ENCODE measurements at regions not wholly inside any gene's neighbourhood (a gene's known extent, or its start where the extent isn't known, plus 50 kb on each side); places are given as distances from the start of the nearest gene placed in this dataset.

GRCh38 chr2:215514516-215514915 lies 78.6 kb upstream of the FN1 start:
- H3K9me3 ChIP-seq: no peaks in the 10 kb centered on the region
- H3K36me3 ChIP-seq: no peaks in the 10 kb centered on the region
- DNase-seq: no peak
- 90 to 96% (median 94%) methylated on average over 16 of the region's 16 CpGs for WGBS, 3 donors
- intact Hi-C loops (cut with DNase I): loop anchor here in 1 of 4 donors (5.0 kb wide), 1 partner anchor 1353 kb away; no protein-coding TSS in a partner anchor
- no peaks in the 10 kb centered on the region for H3K4me1 ChIP-seq (ENCODE audit: insufficient read depth)
- H3K27ac ChIP-seq: no peak overlapping the region
- H3K4me3 ChIP-seq: no peak overlapping the region
- H3K27me3 ChIP-seq: no peaks in the 10 kb centered on the region
- TF ChIP-seq POLR2A (IDR thresholded peaks at IDR 0.05) (no peak), EP300 (IDR thresholded peaks at IDR 0.05) (no peak), CTCF (IDR thresholded peaks at IDR 0.05) (no peak)

- Histone ChIP-seq H3K36me3 (no peaks in the 10 kb centered on the region), H3K27me3 (no peaks in the 10 kb centered on the region), H3K4me3 (no peak overlapping the region), H3K27ac (no peak overlapping the region), H3K9me3 (no peaks in the 10 kb centered on the region), H3K4me1 (ENCODE audit: insufficient read depth) (no peaks in the 10 kb centered on the region)
- TF ChIP-seq POLR2A (IDR thresholded peaks at IDR 0.05) (no peak), CTCF (IDR thresholded peaks at IDR 0.05) (no peak), EP300 (IDR thresholded peaks at IDR 0.05) (no peak)
- intact Hi-C loops (cut with DNase I): loop anchor here in 1 of 4 donors (5.0 kb wide), 1 partner anchor 1356 kb away; no protein-coding TSS in a partner anchor
- no peak for DNase-seq
- WGBS, 3 donors: 83 to 91% (median 89%) methylated on average over 6 of the region's 6 CpGs
These were observed 75.8 kb upstream of the FN1 start for GRCh38 chr2:215511454-215512346.

GRCh38 chr2:215507836-215508235 lies 72.0 kb upstream of the FN1 start:
- H3K9me3 ChIP-seq: no peaks in the 10 kb centered on the region
- H3K36me3 ChIP-seq: no peaks in the 10 kb centered on the region
- no peak overlapping the region for H3K27ac ChIP-seq
- H3K27me3 ChIP-seq: no peaks in the 10 kb centered on the region
- no peak for DNase-seq
- no peak for TF ChIP-seq POLR2A (IDR thresholded peaks at IDR 0.05)
- TF ChIP-seq CTCF (IDR thresholded peaks at IDR 0.05): no peak
- TF ChIP-seq EP300 (IDR thresholded peaks at IDR 0.05): no peak
- no peak overlapping the region for H3K4me3 ChIP-seq
- 31 to 44% (median 44%) methylated on average over 3 of the region's 3 CpGs for WGBS, 3 donors
- no peaks in the 10 kb centered on the region for H3K4me1 ChIP-seq (ENCODE audit: insufficient read depth)
- intact Hi-C loops (cut with DNase I): no loop called here

- no peaks in the 10 kb centered on the region for H3K36me3 ChIP-seq
- H3K9me3 ChIP-seq: no peaks in the 10 kb centered on the region
- intact Hi-C loops (cut with DNase I): no loop called here
- no peaks in the 10 kb centered on the region for H3K27me3 ChIP-seq
- H3K4me3 ChIP-seq: no peak overlapping the region
- H3K4me1 ChIP-seq (ENCODE audit: insufficient read depth): no peaks in the 10 kb centered on the region
- no peak overlapping the region for H3K27ac ChIP-seq
- no peak for DNase-seq
- no peak for TF ChIP-seq POLR2A (IDR thresholded peaks at IDR 0.05)
- no peak for TF ChIP-seq EP300 (IDR thresholded peaks at IDR 0.05)
- TF ChIP-seq CTCF (IDR thresholded peaks at IDR 0.05): no peak
These were observed 71.3 kb upstream of the FN1 start for GRCh38 chr2:215507136-215507535.

Measured in ovary (tissue), 7 donors.